ENCODE measurements at regions not wholly inside any gene's neighbourhood (a gene's known extent, or its start where the extent isn't known, plus 50 kb on each side); places are given as distances from the start of the nearest gene placed in this dataset.

- Histone ChIP-seq H3K36me3 (ENCODE audit: insufficient read depth, low read length) (no peaks in the 10 kb centered on the region), H3K4me1 (ENCODE audit: insufficient read depth, low read length) (no peaks in the 10 kb centered on the region), H4K20me1 (ENCODE audit: insufficient read depth, low read length) (no peaks in the 10 kb centered on the region), H3K9me3 (ENCODE audit: insufficient read depth, low read length, severe bottlenecking) (no peaks in the 10 kb centered on the region), H3K4me2 (ENCODE audit: insufficient read depth, low read length) (no peak overlapping the region), H3K79me2 (ENCODE audit: insufficient read depth, low read length) (no peaks in the 10 kb centered on the region), H3K9ac (ENCODE audit: low read depth, low read length) (no peak overlapping the region), H3K27me3 (ENCODE audit: insufficient read depth, low read length, poor library complexity) (peaks cover 9% of the 10 kb centered on the region), H2AFZ (ENCODE audit: low read depth, low read length) (no peak overlapping the region), H3K4me3 (ENCODE audit: low read depth in 1 of 2, low read length in 2 of 2) (no peak overlapping the region), H3K27ac (ENCODE audit: low read length) (no peak overlapping the region)
- TF ChIP-seq EZH2 (IDR thresholded peaks at IDR 0.05; ENCODE audit: borderline replicate concordance, low read depth, low read length, severe bottlenecking) (no peak), CTCF (IDR thresholded peaks at IDR 0.05; ENCODE audit: borderline replicate concordance, extremely low read depth, low read length, poor library complexity, severe bottlenecking) (no peak)
- DNase-seq (no peak), ATAC-seq (ENCODE audit: insufficient read depth, low read depth) (no peak)
Observed at GRCh38 chr11:11020219-11020726, 162.4 kb upstream of the ZBED5 start.

GRCh38 chr11:11016943-11017342 lies 159.1 kb upstream of the ZBED5 start:
- DNase-seq (no peak), ATAC-seq (ENCODE audit: insufficient read depth, low read depth) (no peak)
- H3K4me3 ChIP-seq (ENCODE audit: low read depth in 1 of 2, low read length in 2 of 2), result no peak overlapping the region
- no peak overlapping the region for H2AFZ ChIP-seq (ENCODE audit: low read depth, low read length)
- no peaks in the 10 kb centered on the region for H3K79me2 ChIP-seq (ENCODE audit: insufficient read depth, low read length)
- H3K4me2 ChIP-seq (ENCODE audit: insufficient read depth, low read length), result no peak overlapping the region
- peaks cover 11% of the 10 kb centered on the region for H3K27me3 ChIP-seq (ENCODE audit: insufficient read depth, low read length, poor library complexity)
- no peak overlapping the region for H3K27ac ChIP-seq (ENCODE audit: low read length)
- no peaks in the 10 kb centered on the region for H4K20me1 ChIP-seq (ENCODE audit: insufficient read depth, low read length)
- no peaks in the 10 kb centered on the region for H3K4me1 ChIP-seq (ENCODE audit: insufficient read depth, low read length)
- H3K36me3 ChIP-seq (ENCODE audit: insufficient read depth, low read length), result no peaks in the 10 kb centered on the region
- no peak overlapping the region for H3K9ac ChIP-seq (ENCODE audit: low read depth, low read length)
- H3K9me3 ChIP-seq (ENCODE audit: insufficient read depth, low read length, severe bottlenecking), result no peaks in the 10 kb centered on the region
- TF ChIP-seq CTCF (IDR thresholded peaks at IDR 0.05; ENCODE audit: borderline replicate concordance, extremely low read depth, low read length, poor library complexity, severe bottlenecking) (no peak), EZH2 (IDR thresholded peaks at IDR 0.05; ENCODE audit: borderline replicate concordance, low read depth, low read length, severe bottlenecking) (no peak)

GRCh38 chr11:11016068-11016467 lies 158.2 kb upstream of the ZBED5 start:
- Histone ChIP-seq H3K9ac (ENCODE audit: low read depth, low read length) (no peak overlapping the region), H3K4me1 (ENCODE audit: insufficient read depth, low read length) (no peaks in the 10 kb centered on the region), H3K4me2 (ENCODE audit: insufficient read depth, low read length) (no peak overlapping the region), H4K20me1 (ENCODE audit: insufficient read depth, low read length) (no peaks in the 10 kb centered on the region), H3K9me3 (ENCODE audit: insufficient read depth, low read length, severe bottlenecking) (no peaks in the 10 kb centered on the region), H3K79me2 (ENCODE audit: insufficient read depth, low read length) (no peaks in the 10 kb centered on the region), H3K4me3 (ENCODE audit: low read depth in 1 of 2, low read length in 2 of 2) (no peak overlapping the region), H3K27me3 (ENCODE audit: insufficient read depth, low read length, poor library complexity) (peaks cover 11% of the 10 kb centered on the region), H2AFZ (ENCODE audit: low read depth, low read length) (no peak overlapping the region), H3K27ac (ENCODE audit: low read length) (no peak overlapping the region), H3K36me3 (ENCODE audit: insufficient read depth, low read length) (no peaks in the 10 kb centered on the region)
- no peak for TF ChIP-seq EZH2 (IDR thresholded peaks at IDR 0.05; ENCODE audit: borderline replicate concordance, low read depth, low read length, severe bottlenecking)
- no peak for TF ChIP-seq CTCF (IDR thresholded peaks at IDR 0.05; ENCODE audit: borderline replicate concordance, extremely low read depth, low read length, poor library complexity, severe bottlenecking)
- DNase-seq (no peak), ATAC-seq (ENCODE audit: insufficient read depth, low read depth) (no peak)

GRCh38 chr11:11011617-11012016 lies 153.8 kb upstream of the ZBED5 start:
- no peak for DNase-seq
- no peak for TF ChIP-seq EZH2 (IDR thresholded peaks at IDR 0.05; ENCODE audit: borderline replicate concordance, low read depth, low read length, severe bottlenecking)
- TF ChIP-seq CTCF (IDR thresholded peaks at IDR 0.05; ENCODE audit: borderline replicate concordance, extremely low read depth, low read length, poor library complexity, severe bottlenecking), result no peak
- Histone ChIP-seq H3K27ac (ENCODE audit: low read length) (no peak overlapping the region), H3K4me1 (ENCODE audit: insufficient read depth, low read length) (no peaks in the 10 kb centered on the region), H3K36me3 (ENCODE audit: insufficient read depth, low read length) (no peaks in the 10 kb centered on the region), H4K20me1 (ENCODE audit: insufficient read depth, low read length) (no peaks in the 10 kb centered on the region), H3K9me3 (ENCODE audit: insufficient read depth, low read length, severe bottlenecking) (no peaks in the 10 kb centered on the region), H3K27me3 (ENCODE audit: insufficient read depth, low read length, poor library complexity) (peaks cover 22% of the 10 kb centered on the region), H3K79me2 (ENCODE audit: insufficient read depth, low read length) (no peaks in the 10 kb centered on the region), H3K9ac (ENCODE audit: low read depth, low read length) (no peak overlapping the region), H3K4me3 (ENCODE audit: low read depth in 1 of 2, low read length in 2 of 2) (no peak overlapping the region), H3K4me2 (ENCODE audit: insufficient read depth, low read length) (no peak overlapping the region), H2AFZ (ENCODE audit: low read depth, low read length) (no peak overlapping the region)
- no peak for ATAC-seq (ENCODE audit: insufficient read depth, low read depth)

Data from DND-41 (cell line).